NCI-H2171 (cell line): ENCODE measurements at regions not wholly inside any gene's neighbourhood (a gene's known extent, or its start where the extent isn't known, plus 50 kb on each side); places are given as distances from the start of the nearest gene placed in this dataset.
"Not testable (repeated sequence)": the region's sequence is repeated elsewhere in the genome, so short reads cannot be mapped to it uniquely, and the experiment has no call there.

Experiments
- DNase-seq: peaks from one replicate; lab custom pipeline; 2025; lab: John Stamatoyannopoulos, UW

GRCh38 chr18:44543387-44543786 is 137.3 kb upstream of the SETBP1 start:
- no peak for DNase-seq

GRCh38 chr18:44545359-44545985 is 135.2 kb upstream of the SETBP1 start:
- DNase-seq = no peak

DNA sequence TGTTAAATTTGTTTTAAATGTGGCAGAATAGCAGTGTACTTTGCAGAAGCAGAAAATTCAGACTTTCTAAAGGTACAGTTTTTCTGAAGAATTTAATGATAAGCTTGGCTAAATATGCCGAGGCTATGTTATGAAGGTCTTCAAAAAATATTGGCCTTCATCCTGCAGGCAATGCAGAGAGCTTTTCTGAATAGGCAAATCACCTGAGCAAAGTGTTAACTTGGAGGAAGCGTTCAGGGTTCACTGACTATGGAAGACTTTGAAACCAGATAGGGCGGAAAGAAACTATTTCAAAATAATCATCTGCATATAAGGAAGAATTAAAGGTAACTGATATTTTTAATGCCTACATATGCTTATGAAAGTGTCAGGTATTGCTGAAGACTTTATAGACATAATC is 133.7 kb upstream of the SETBP1 start:
- no peak for DNase-seq

DNA sequence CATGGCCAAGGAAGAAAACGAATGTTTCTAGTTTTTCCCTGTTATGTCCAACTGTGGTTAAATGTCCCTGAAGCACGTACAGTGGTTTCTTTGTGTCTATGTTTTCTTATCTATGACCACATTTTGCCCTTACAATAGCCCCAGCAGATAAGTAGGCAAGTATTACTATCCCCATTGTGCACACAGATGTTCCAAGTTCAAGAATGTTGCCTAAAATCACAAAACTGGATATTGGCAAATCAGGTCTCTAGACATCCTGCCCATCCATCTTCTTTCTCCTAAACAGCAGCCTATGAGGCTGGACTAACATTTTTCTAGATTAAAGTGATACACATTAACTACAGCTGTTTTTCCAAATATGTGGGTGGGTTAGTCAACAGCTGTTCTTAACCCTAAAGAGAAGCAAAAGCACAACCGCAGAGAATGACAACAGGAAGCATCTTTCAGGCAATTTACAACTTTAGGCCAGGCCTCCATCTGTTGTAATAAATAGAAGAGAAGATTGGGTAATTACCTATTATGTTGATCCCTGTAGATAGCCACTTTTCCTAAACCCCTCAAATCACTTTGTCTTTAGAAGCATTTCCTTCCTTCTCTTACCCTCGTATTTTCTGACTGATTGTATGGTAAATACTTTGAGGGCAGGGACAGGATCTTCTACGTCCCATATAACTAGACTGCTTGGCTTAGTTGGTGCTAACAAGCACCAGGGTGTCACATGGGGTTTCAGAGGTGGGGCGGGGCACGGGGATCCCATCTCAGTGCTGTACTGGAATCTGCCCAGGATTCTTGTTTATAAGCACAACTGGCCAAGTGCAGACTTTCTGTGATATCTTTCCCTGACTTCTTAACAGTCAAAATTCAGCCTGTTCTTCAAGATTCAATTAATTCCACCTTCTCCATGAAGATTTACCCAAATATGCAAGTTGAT is 132.1 kb upstream of the SETBP1 start:
- DNase-seq = no peak

- DNase-seq = no peak
These were observed 128.0 kb upstream of the SETBP1 start for GRCh38 chr18:44552706-44553105.

- DNase-seq = no peak
These were observed 124.4 kb upstream of the SETBP1 start for GRCh38 chr18:44556296-44556695.

DNA sequence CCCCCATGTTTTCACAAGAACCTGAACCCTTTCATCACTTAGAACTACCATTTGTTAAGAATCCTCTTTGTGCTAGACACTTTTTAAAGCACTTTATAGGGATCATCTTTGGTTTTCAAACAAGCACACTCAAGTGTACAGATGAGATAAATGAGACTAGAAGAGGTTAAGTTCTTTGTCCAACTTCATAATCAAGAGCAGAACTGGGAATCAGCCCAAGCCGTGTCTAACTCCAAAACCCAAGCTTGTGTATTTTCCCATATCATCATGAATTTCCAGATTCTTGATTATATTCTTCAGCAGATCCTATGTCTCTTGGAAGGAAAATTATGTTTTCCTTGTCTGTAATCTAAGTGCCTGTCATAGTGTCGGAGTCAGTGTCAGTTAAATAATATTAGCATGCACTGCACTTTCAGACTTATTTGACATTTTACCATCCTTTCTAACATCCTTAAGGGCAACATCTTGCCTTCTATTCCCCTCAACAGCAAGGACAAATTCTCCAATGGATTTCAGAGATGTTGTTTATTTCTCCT is 123.0 kb upstream of the SETBP1 start:
- no peak for DNase-seq

- DNase-seq = no peak
These were observed 121.9 kb upstream of the SETBP1 start for GRCh38 chr18:44558767-44559166.

GRCh38 chr18:44562986-44563385 is 117.7 kb upstream of the SETBP1 start:
- DNase-seq = no peak

- DNase-seq = no peak
These were observed 115.8 kb upstream of the SETBP1 start for GRCh38 chr18:44564922-44565321.

DNA sequence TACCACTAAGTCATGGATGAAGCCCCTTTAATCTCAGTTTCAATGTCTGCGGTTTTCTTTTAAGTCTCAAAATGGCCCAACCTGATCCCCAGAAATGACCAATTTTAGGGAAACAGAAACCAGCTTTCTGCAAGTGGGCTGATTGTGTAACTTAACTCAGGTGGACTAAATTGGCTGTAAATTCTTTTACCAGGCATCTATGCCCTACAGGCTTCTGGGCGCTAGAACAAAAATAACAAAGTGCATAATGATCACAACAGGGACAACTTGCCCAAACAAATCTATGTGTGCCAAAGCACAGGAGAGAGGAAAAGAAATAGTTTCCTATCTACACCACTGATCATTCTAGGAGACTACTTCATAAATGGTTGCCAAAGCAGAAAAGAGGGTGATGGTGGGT is 112.3 kb upstream of the SETBP1 start:
- DNase-seq = no peak

- no peak for DNase-seq
These were observed 111.7 kb upstream of the SETBP1 start for GRCh38 chr18:44568986-44569385.

GRCh38 chr18:44569391-44570055 is 111.2 kb upstream of the SETBP1 start:
- DNase-seq = no peak

- DNase-seq = no peak
These were observed 101.5 kb upstream of the SETBP1 start for GRCh38 chr18:44579028-44579702.

- DNase-seq = no peak
These were observed 100.9 kb upstream of the SETBP1 start for GRCh38 chr18:44579745-44580144.

GRCh38 chr18:44580159-44580558 is 100.5 kb upstream of the SETBP1 start:
- DNase-seq = no peak

DNA sequence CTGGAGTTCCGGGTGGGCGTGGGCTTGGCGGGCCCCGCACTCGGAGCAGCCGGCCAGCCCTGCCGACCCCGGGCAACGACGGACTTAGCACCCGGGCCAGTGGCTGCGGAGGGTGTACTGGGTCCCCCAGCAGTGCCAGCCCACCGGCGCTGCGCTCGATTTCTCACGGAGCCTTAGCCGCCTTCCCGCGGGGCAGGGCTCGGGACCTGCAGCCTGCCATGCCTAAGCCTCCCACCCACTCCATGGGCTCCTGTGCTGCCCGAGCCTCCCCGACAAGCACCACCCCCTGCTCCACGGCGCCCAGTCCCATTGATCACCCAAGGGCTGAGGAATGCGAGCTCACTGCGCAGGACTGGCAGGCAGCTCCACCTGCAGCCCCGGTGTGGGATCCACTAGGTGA is 99.9 kb upstream of the SETBP1 start:
- not testable (repeated sequence) for DNase-seq

DNA sequence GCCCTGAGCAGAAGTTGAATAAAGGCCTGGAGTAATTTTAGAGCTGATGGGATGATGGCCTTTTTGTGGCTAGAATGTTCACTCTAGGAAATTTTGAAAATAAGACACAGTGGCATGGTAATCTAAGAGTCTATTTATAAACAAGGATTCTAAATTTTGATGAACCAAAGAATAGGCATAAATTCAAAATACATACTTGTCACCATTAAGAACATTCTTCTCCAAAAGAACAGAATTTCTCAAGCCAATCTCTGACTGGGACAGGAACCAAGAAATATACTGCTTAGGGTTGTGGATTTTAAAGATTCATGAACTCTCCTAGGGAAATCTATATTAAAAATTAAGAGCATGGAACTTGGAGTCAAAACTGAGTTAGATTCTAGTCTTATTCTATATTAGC is 98.2 kb upstream of the SETBP1 start:
- no peak for DNase-seq

DNA sequence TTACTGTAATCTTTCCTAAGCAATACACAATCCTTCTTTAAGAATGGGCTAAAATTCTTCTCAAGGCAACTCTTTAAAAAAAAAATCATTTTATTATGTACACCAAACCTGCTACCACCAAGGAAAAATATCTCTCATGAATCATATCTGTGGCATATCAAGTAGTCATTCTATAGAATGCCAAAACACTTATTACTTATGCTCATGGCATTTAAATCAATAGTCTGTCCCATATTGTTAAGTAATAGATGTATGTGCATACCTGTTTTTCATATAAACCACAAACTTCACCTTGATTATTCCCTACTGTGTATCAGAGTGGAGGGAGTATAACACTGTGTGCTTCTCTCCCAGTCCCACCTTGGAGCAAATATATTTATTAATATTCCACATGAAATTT is 95.8 kb upstream of the SETBP1 start:
- no peak for DNase-seq

DNA sequence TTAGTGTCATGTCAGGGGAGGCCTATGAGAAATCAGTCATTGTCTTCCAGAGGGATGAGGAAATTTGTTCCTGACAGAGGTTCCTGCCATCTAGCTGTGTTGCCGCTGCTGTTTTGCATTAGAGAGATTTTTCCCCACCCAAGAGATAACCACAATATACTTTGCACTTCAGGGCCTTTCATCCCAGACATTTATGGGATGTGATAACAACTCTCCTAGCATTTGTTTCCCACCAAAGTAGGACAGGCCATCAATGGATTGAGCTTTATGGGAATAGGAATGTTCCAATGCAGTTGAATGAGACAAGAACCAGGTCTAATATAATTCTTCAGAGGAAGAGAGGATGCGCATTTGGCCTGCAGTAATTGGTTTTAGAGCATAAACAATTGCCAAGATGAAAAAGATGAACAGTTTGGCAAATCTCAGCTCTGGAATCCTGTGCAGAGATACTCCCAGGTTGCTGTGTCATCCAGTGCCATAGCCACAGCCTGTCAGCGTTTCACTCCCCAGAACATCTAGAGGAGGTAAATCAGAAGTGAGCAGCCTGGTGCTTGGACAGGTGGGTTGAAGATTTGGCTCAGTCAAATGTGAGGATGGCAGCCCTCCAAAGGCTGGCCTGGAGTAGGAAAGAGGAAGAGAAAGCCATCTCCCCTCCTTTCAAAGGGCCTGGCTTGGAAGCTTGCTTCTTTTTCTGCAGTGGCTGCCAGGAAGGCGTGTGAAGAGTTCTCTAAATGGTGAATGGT is 93.7 kb upstream of the SETBP1 start:
- no peak for DNase-seq

DNA sequence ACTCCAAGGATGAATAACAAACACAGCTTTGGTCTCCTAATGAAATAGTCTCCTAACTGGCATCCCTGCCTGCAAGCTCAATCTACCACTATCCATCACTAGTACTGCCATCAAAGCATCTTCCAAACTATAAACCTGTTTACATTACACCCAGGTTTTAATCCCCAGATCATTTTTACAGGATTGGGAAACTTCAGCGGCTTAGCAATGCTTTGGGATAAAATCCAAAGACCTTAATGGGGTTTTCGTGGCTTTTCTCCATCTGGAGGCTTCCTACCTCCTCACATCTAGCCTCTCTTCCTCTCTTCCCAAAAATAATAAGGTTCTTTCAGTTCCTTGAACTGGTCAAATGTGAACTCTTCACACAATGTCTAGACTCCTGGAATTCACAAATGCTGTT is 92.2 kb upstream of the SETBP1 start:
- no peak for DNase-seq
